PFSK-1 (cell line): ENCODE measurements at regions not wholly inside any gene's neighbourhood (a gene's known extent, or its start where the extent isn't known, plus 50 kb on each side); places are given as distances from the start of the nearest gene placed in this dataset.

ENCODE experiments used
- POLR2AphosphoS5 ChIP-seq: IDR thresholded peaks from 2 replicates; pipeline ENCODE4 v1.6.1; 2012; ENCODE audit warnings: low read depth, mild to moderate bottlenecking, control low read depth, low read length, moderate library complexity
- SIN3A ChIP-seq: IDR thresholded peaks from 2 replicates; pipeline ENCODE4 v1.6.1; 2012; ENCODE audit warnings: mild to moderate bottlenecking, low read length, moderate library complexity, borderline replicate concordance; ENCODE audit not compliant: insufficient read depth
- TAF1 ChIP-seq: IDR thresholded peaks from 2 replicates; pipeline ENCODE4 v1.6.1; 2012; ENCODE audit warnings: low read length, control low read depth, borderline replicate concordance; ENCODE audit not compliant: insufficient read depth

DNA sequence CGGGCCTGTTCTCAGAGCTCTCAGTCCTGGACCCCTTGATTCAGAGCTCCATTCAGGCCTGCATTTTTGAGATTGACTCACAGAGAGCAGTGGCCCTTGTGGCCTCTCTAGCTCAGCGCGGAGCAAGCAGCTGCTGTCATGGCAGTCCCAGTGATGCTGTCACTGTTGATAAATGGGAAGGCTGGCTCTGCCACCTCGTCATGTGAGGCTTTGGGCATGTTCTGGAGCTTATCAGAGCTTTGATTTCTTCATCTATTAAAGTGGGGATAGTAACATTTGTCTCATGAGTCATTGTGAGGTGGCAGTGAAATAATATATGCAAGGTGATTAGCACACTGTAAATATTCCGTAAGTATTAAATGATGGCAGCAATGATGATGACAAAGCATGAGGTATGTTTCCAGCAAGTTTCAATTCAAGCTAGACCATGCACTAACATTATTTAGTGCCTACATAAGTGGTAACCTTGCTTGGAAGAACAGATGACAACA, 126.4 kb upstream of the CXCL14 start:
- TF ChIP-seq SIN3A (no peak), POLR2AphosphoS5 (no peak), TAF1 (no peak)
